GM13976 (cell line): ENCODE measurements at regions not wholly inside any gene's neighbourhood (a gene's known extent, or its start where the extent isn't known, plus 50 kb on each side); places are given as distances from the start of the nearest gene placed in this dataset.

ENCODE experiments used
- DNase-seq: peaks from one replicate; pipeline ENCODE4 v3.0.0; 2012; ENCODE audit warnings: low spot score
- in situ Hi-C: fragments of 300-500 bp; cut with MboI; formaldehyde crosslinking; loops from one replicate; pipeline ENCODE4 v1.12.0; 2022; ENCODE audit warnings: low sequenced_read_pairs, mixed read lengths, inconsistent platforms; ENCODE audit not compliant: unreplicated experiment
- TF ChIP-seq, protein P1 (sequence below): IDR thresholded peaks from 2 replicates; pipeline ENCODE4 v1.5.1; 2012; ENCODE audit warnings: borderline replicate concordance, mild to moderate bottlenecking; ENCODE audit not compliant: insufficient read depth; ENCODE audit errors: extremely low read depth, missing control alignments, control extremely low read depth

DNA sequence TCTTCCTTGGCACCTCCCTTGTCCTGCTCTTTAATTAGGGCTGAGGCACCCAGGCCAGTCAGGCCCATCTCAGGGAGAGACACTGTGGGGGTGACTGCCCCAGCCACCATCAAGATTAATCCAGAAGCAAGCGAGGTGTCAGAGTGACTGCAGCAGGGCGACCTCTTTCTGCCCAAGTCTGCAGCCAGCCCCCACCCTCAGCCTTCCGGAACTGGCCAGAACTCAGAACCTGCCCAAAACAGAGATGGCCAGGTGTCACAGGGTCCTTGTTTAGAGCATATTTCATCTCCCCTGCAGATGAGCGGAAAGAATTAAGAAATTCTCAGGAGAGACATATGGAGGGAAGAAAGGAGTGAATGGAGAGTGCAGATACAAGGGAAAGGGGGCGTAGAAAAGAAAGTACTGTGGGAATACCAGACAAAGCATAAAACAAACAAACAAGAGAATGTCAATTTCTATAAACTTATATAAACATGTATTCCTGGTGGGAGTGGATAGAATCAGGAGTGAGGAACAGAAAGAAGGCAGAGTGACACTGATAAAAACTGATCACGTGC, 188.8 kb upstream of the NRP1 start:
- no peak for DNase-seq
- TF ChIP-seq, protein P1, sequence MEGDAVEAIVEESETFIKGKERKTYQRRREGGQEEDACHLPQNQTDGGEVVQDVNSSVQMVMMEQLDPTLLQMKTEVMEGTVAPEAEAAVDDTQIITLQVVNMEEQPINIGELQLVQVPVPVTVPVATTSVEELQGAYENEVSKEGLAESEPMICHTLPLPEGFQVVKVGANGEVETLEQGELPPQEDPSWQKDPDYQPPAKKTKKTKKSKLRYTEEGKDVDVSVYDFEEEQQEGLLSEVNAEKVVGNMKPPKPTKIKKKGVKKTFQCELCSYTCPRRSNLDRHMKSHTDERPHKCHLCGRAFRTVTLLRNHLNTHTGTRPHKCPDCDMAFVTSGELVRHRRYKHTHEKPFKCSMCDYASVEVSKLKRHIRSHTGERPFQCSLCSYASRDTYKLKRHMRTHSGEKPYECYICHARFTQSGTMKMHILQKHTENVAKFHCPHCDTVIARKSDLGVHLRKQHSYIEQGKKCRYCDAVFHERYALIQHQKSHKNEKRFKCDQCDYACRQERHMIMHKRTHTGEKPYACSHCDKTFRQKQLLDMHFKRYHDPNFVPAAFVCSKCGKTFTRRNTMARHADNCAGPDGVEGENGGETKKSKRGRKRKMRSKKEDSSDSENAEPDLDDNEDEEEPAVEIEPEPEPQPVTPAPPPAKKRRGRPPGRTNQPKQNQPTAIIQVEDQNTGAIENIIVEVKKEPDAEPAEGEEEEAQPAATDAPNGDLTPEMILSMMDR = no peak
- in situ Hi-C loops = no loop called here

DNA sequence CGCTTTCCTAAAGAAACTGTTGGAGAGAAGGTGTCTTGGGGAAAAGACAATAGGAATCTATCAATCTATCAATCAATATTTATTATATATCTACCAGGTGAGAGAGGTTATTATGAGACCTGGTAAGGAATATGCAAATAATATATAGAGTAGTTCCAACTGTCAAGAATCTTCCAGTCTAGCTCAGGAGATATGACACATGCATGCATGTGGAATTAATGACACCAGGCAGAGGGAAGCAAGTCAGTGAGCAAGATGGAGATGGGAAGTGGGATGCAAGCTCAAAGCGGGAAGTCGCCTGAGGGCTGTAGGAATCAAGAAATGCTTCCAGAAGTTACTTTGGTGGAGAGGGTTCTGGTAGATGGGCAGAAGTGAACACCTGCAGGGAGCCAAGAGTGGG, 187.4 kb upstream of the NRP1 start:
- DNase-seq = no peak
- in situ Hi-C loops = no loop called here
- TF ChIP-seq, protein P1 = no peak

DNA sequence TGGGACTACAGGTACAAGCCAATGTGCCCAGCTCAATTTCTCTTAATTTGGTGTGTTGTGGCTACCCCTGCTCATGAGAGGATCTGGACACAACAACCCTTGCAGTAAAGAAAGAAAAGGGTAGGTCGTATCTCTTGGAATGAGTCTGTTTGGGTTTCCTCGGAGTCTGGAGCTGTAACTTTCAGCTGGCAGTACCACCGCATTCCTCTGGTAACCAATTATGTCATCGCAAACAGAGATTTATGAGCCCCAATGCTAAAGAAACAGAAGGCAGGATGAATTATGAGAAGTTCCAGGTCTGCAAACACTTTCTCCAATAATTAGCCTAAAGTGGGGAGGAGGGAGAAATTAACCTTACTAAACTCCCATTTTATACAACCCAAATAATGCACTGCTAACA, 186.6 kb upstream of the NRP1 start:
- no peak for DNase-seq
- in situ Hi-C loops = no loop called here
- TF ChIP-seq, protein P1 = no peak

DNA sequence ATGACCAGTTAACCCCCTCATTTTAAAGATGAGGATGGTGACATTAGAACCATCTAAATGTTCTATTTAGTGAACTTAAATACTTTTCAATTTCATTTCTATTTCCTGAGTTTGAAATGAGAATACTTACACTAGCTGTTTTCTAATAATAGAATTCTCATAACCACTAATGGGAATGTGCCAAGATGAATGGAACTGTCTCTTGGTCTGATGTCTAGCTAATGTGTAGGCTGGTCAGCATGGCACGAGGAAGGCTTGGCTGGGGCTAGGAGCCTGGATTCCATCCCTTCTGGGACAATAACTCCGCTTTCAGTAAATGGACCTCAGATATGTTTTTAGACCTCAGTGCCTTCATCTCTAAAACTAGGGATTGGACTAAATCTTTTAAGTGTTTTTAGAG, 185.8 kb upstream of the NRP1 start:
- in situ Hi-C loops = no loop called here

DNA sequence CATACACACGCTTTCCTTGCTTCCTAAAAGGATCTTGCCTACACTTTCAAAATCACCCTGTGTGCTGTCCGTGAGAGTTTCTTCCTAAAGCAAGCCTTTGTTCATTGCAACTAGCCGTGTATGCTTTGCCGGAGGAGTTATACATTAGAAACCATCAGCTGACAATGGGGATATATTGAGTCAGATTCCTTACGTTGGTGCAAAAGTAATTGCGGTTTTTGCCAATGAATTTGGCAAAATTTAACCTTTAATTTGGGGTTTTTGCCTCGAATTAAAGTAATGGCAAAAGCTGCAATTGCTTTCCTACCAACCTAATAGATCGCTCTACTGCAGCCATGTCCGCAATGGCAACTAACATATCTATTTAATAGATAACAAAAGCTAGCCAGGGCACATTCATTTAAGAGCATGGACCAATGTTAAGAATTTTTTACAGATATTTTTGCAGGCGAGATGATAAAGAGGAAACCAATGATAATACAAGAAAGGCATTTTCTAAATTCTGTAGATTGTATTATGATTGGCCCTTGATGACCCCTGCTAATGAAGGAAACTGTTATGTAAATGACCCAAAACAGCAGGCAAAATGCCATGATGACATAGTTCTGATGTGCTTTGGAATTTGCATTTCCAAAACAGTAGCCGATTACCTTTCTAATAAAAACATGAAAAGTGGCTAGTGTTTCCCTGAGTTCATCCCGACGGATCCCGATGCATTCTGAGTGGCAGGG, 184.8 kb upstream of the NRP1 start:
- in situ Hi-C loops = no loop called here
- DNase-seq = no peak
- TF ChIP-seq, protein P1 = no peak

More for the DNA sequence above, 185.8 kb upstream of the NRP1 start:
- no peak for DNase-seq
- TF ChIP-seq, protein P1 = no peak

DNA sequence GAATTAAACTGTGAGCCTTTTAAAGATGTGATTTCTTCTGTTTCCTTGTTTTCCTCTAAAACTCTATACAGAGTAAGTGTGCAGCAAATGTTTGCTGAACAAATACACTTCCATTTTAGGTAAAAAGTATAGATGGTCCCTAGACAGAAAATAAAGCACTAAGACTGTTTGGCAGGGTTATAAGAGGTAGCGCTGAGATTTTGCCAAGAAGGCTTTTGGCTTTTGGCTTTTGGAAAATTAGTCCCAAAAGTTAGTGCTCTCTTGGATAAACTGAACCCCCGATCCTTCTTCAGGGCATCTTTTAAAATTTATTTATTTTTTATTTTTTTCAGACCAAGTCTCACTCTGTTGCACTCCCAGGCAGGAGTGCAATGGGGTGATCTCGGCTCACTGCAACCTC, 175.7 kb upstream of the NRP1 start:
- no peak for DNase-seq
- TF ChIP-seq, protein P1 = no peak
- in situ Hi-C loops = no loop called here
